CD4-positive, alpha-beta memory T cell (primary cell): ENCODE measurements at regions not wholly inside any gene's neighbourhood (a gene's known extent, or its start where the extent isn't known, plus 50 kb on each side); places are given as distances from the start of the nearest gene placed in this dataset.
"Not testable (repeated sequence)": the region's sequence is repeated elsewhere in the genome, so short reads cannot be mapped to it uniquely, and the experiment has no call there.

Experiments used
- CTCF ChIA-PET: fragments of 350-600 bp; sonication (Branson Sonifier 250); formaldehyde crosslinking; loops from one replicate; lab custom pipeline; 2021; ENCODE audit warnings: inconsistent platforms; ENCODE audit not compliant: partially characterized antibody; lab: Charles Lee
- POLR2A ChIA-PET: fragments of 350-600 bp; sonication (Branson Sonifier 250); formaldehyde crosslinking; loops from one replicate; lab custom pipeline; 2021; ENCODE audit not compliant: partially characterized antibody; lab: Charles Lee
- DNase-seq, 5 donors: peaks; one replicate each; pipeline versions ENCODE4 v3.0.0 to v3.0.0-alpha.2; 2020 to 2022; ENCODE audit warnings: mixed read lengths in 1 of 5
- H3K27ac ChIP-seq: one replicate; pipeline ENCODE4 v1.7.0; 2013; ENCODE audit warnings: low read depth, low read length
- H3K27me3 ChIP-seq: 2 replicates; pipeline ENCODE4 v1.7.0; 2013; ENCODE audit warnings: mild to moderate bottlenecking, low read length, moderate library complexity; ENCODE audit not compliant: insufficient read depth
- H3K36me3 ChIP-seq: 2 replicates; pipeline ENCODE4 v1.7.0; 2013; ENCODE audit warnings: mild to moderate bottlenecking, low read length, moderate library complexity; ENCODE audit not compliant: insufficient read depth
- H3K4me1 ChIP-seq: 2 replicates; pipeline ENCODE4 v1.7.0; 2013; ENCODE audit warnings: mild to moderate bottlenecking, low read length, moderate library complexity; ENCODE audit not compliant: insufficient read depth
- H3K4me3 ChIP-seq, 2 donors: one replicate each; pipeline ENCODE4 v1.7.0; 2013; ENCODE audit warnings: low read length in 2 of 2, mild to moderate bottlenecking in 1 of 2
- H3K9me3 ChIP-seq, 2 donors: one replicate each; pipeline ENCODE4 v1.7.0; 2013; ENCODE audit warnings: low read length in 2 of 2, control low read depth in 1 of 2; ENCODE audit not compliant: control insufficient read depth in 1 of 2
- H3K27ac Mint-ChIP-seq, 7 donors: one replicate each; pipeline ENCODE4 v1.8.0; 2020 to 2021; ENCODE audit warnings: mixed read lengths in 7 of 7, mild to moderate bottlenecking in 6 of 7, inconsistent platforms in 3 of 7, moderate library complexity in 3 of 7
- H3K27me3 Mint-ChIP-seq, 2 donors: one replicate each; pipeline ENCODE4 v1.8.0; 2020 to 2021; ENCODE audit warnings: mixed read lengths in 2 of 2
- H3K36me3 Mint-ChIP-seq, 2 donors: one replicate each; pipeline ENCODE4 v1.8.0; 2020 to 2021; ENCODE audit warnings: mixed read lengths in 2 of 2, inconsistent platforms in 1 of 2, mild to moderate bottlenecking in 1 of 2
- H3K4me1 Mint-ChIP-seq, 4 donors: one replicate each; pipeline ENCODE4 v1.8.0; 2020 to 2021; ENCODE audit warnings: mixed read lengths in 4 of 4, mild to moderate bottlenecking in 1 of 4
- H3K4me3 Mint-ChIP-seq, 8 donors: one replicate each; pipeline ENCODE4 v1.8.0; 2020 to 2021; ENCODE audit warnings: mixed read lengths in 8 of 8, mild to moderate bottlenecking in 7 of 8, moderate library complexity in 6 of 8, inconsistent platforms in 3 of 8
- H3K9me3 Mint-ChIP-seq, 8 donors: one replicate each; pipeline ENCODE4 v1.8.0; 2020 to 2021; ENCODE audit warnings: mixed read lengths in 8 of 8, mild to moderate bottlenecking in 5 of 8, inconsistent platforms in 3 of 8, moderate library complexity in 1 of 8
- intact Hi-C: fragments of 100-400 bp; cut with micrococcal nuclease; formaldehyde crosslinking; loops from one replicate; pipeline ENCODE4 v1.15.1; 2023

- H3K27ac ChIP-seq, H3K4me1 ChIP-seq, H3K27me3 Mint-ChIP-seq, H3K27me3 ChIP-seq, H3K36me3 Mint-ChIP-seq, H3K36me3 ChIP-seq, DNase-seq, H3K4me1 Mint-ChIP-seq, H3K4me3 Mint-ChIP-seq, intact Hi-C loops, H3K27ac Mint-ChIP-seq, H3K9me3 Mint-ChIP-seq, H3K4me3 ChIP-seq, POLR2A ChIA-PET, CTCF ChIA-PET, H3K9me3 ChIP-seq: not testable (repeated sequence)
Observed at GRCh38 chr2:67132441-67132940, 264.6 kb upstream of the ETAA1 start.

GRCh38 chr2:67135208-67135607, 261.9 kb upstream of the ETAA1 start:
- Mint-ChIP-seq H3K9me3 (peaks cover 0 to 8% (median 0%) of the 10 kb centered on the region in 8 donors), H3K4me1 (no peaks in the 10 kb centered on the region), H3K4me3 (no peak overlapping the region), H3K27ac (no peak overlapping the region), H3K27me3 (no peaks in the 10 kb centered on the region), H3K36me3 (no peaks in the 10 kb centered on the region)
- no peak for DNase-seq
- H3K4me1 ChIP-seq = no peaks in the 10 kb centered on the region
- ChIA-PET POLR2A (no interaction called here), CTCF (no interaction called here)
- H3K4me3 ChIP-seq = no peak overlapping the region
- no peak overlapping the region for H3K27ac ChIP-seq
- H3K9me3 ChIP-seq = no peaks in the 10 kb centered on the region
- H3K36me3 ChIP-seq = no peaks in the 10 kb centered on the region
- H3K27me3 ChIP-seq = no peaks in the 10 kb centered on the region
- intact Hi-C loops = no loop called here

GRCh38 chr2:67137699-67138098, 259.4 kb upstream of the ETAA1 start:
- Histone ChIP-seq H3K27ac (no peak overlapping the region), H3K4me1 (no peaks in the 10 kb centered on the region), H3K9me3 (no peaks in the 10 kb centered on the region), H3K36me3 (no peaks in the 10 kb centered on the region), H3K4me3 (no peak overlapping the region), H3K27me3 (no peaks in the 10 kb centered on the region)
- ChIA-PET POLR2A (no interaction called here), CTCF (no interaction called here)
- H3K4me3 Mint-ChIP-seq = no peak overlapping the region
- DNase-seq = no peak
- H3K27ac Mint-ChIP-seq = no peak overlapping the region
- peaks cover 0 to 8% (median 0%) of the 10 kb centered on the region in 8 donors for H3K9me3 Mint-ChIP-seq
- H3K36me3 Mint-ChIP-seq = no peaks in the 10 kb centered on the region
- H3K27me3 Mint-ChIP-seq = no peaks in the 10 kb centered on the region
- H3K4me1 Mint-ChIP-seq = no peaks in the 10 kb centered on the region
- intact Hi-C loops = no loop called here

GRCh38 chr2:67142071-67142470, 255.1 kb upstream of the ETAA1 start:
- no peaks in the 10 kb centered on the region for H3K36me3 Mint-ChIP-seq
- Histone ChIP-seq H3K27ac (no peak overlapping the region), H3K36me3 (no peaks in the 10 kb centered on the region), H3K9me3 (no peaks in the 10 kb centered on the region), H3K27me3 (no peaks in the 10 kb centered on the region), H3K4me3 (no peak overlapping the region), H3K4me1 (no peaks in the 10 kb centered on the region)
- peaks cover 0 to 4% (median 0%) of the 10 kb centered on the region in 8 donors for H3K9me3 Mint-ChIP-seq
- no peaks in the 10 kb centered on the region for H3K27me3 Mint-ChIP-seq
- no peaks in the 10 kb centered on the region for H3K4me1 Mint-ChIP-seq
- DNase-seq = no peak
- H3K27ac Mint-ChIP-seq = no peak overlapping the region
- ChIA-PET POLR2A (no interaction called here), CTCF (no interaction called here)
- no peak overlapping the region for H3K4me3 Mint-ChIP-seq
- intact Hi-C loops = no loop called here

GRCh38 chr2:67142741-67143140, 254.4 kb upstream of the ETAA1 start:
- peaks cover 0 to 5% (median 0%) of the 10 kb centered on the region in 8 donors for H3K9me3 Mint-ChIP-seq
- Histone ChIP-seq H3K4me1 (no peaks in the 10 kb centered on the region), H3K27me3 (no peaks in the 10 kb centered on the region), H3K36me3 (no peaks in the 10 kb centered on the region), H3K27ac (no peak overlapping the region), H3K4me3 (no peak overlapping the region), H3K9me3 (no peaks in the 10 kb centered on the region)
- ChIA-PET CTCF (no interaction called here), POLR2A (no interaction called here)
- intact Hi-C loops = no loop called here
- H3K4me3 Mint-ChIP-seq = no peak overlapping the region
- H3K27me3 Mint-ChIP-seq = no peaks in the 10 kb centered on the region
- no peaks in the 10 kb centered on the region for H3K36me3 Mint-ChIP-seq
- no peaks in the 10 kb centered on the region for H3K4me1 Mint-ChIP-seq
- DNase-seq = no peak
- no peak overlapping the region for H3K27ac Mint-ChIP-seq

DNA sequence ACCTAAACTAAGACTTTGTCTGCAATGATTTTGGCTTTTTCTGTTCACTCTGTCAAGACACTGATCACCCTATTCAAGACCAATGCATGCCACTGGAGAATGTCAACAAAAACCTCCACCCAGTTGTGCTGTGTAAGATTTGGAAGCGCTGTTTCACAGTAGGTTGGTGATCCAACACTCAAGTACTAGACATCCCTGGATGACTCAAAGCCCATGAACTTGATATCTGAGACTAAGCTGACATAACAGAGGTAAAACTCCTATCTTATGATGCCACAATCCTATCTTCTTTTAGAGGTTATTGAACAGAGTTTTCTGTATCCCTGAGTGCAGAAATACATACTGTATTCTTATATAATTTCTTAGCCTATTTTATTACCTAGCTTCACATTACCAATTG, 251.3 kb upstream of the ETAA1 start:
- POLR2A ChIA-PET = no interaction called here
- no peaks in the 10 kb centered on the region for H3K27me3 ChIP-seq
- Mint-ChIP-seq H3K36me3 (no peaks in the 10 kb centered on the region), H3K27me3 (no peaks in the 10 kb centered on the region), H3K4me1 (no peaks in the 10 kb centered on the region), H3K27ac (no peak overlapping the region), H3K9me3 (peaks cover 0 to 24% (median 2%) of the 10 kb centered on the region in 8 donors), H3K4me3 (no peak overlapping the region)
- DNase-seq = no peak
- H3K9me3 ChIP-seq = no peaks in the 10 kb centered on the region
- no peak overlapping the region for H3K4me3 ChIP-seq
- intact Hi-C loops = no loop called here
- H3K4me1 ChIP-seq = no peaks in the 10 kb centered on the region
- no peaks in the 10 kb centered on the region for H3K36me3 ChIP-seq
- CTCF ChIA-PET = no interaction called here
- no peak overlapping the region for H3K27ac ChIP-seq

DNA sequence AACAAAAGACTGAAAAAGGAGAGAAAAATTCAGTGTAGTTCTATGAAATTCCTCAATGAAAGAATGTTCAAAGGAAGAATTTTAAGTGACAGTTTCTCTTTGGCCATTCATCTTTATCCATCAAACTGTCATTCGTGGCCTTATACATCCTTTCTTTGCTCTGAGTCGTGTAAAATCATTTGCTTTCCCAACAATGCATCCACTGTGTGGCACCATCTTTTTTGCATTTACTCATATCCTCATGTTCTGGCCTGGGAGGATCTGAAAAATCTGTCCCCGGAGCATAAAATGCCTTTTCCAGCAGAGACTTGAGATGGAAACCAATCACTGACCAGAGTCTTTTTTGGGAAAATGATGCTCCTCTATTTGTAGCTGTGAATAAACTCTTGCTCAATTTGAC, 240.3 kb upstream of the ETAA1 start:
- Histone ChIP-seq H3K9me3 (no peaks in the 10 kb centered on the region), H3K36me3 (no peaks in the 10 kb centered on the region), H3K4me1 (no peaks in the 10 kb centered on the region), H3K27ac (no peak overlapping the region), H3K4me3 (no peak overlapping the region), H3K27me3 (no peaks in the 10 kb centered on the region)
- DNase-seq = no peak
- no peaks in the 10 kb centered on the region for H3K4me1 Mint-ChIP-seq
- peaks cover 0 to 10% (median 2%) of the 10 kb centered on the region in 8 donors for H3K9me3 Mint-ChIP-seq
- POLR2A ChIA-PET = no interaction called here
- CTCF ChIA-PET = no interaction called here
- H3K4me3 Mint-ChIP-seq = no peak overlapping the region
- intact Hi-C loops = no loop called here
- no peaks in the 10 kb centered on the region for H3K27me3 Mint-ChIP-seq
- no peak overlapping the region for H3K27ac Mint-ChIP-seq
- no peaks in the 10 kb centered on the region for H3K36me3 Mint-ChIP-seq

GRCh38 chr2:67158718-67159117, 238.4 kb upstream of the ETAA1 start:
- DNase-seq = no peak
- no peaks in the 10 kb centered on the region for H3K4me1 ChIP-seq
- H3K9me3 Mint-ChIP-seq = no peaks in the 10 kb centered on the region
- H3K4me3 ChIP-seq = no peak overlapping the region
- H3K27ac Mint-ChIP-seq = no peak overlapping the region
- no peaks in the 10 kb centered on the region for H3K36me3 Mint-ChIP-seq
- H3K27me3 Mint-ChIP-seq = no peaks in the 10 kb centered on the region
- no peak overlapping the region for H3K27ac ChIP-seq
- POLR2A ChIA-PET = no interaction called here
- H3K27me3 ChIP-seq = no peaks in the 10 kb centered on the region
- no peaks in the 10 kb centered on the region for H3K36me3 ChIP-seq
- CTCF ChIA-PET = no interaction called here
- intact Hi-C loops = no loop called here
- no peak overlapping the region for H3K4me3 Mint-ChIP-seq
- no peaks in the 10 kb centered on the region for H3K4me1 Mint-ChIP-seq
- no peaks in the 10 kb centered on the region for H3K9me3 ChIP-seq
